DMS153 (cell line): ENCODE measurements at regions not wholly inside any gene's neighbourhood (a gene's known extent, or its start where the extent isn't known, plus 50 kb on each side); places are given as distances from the start of the nearest gene placed in this dataset.
"Not testable (repeated sequence)": the region's sequence is repeated elsewhere in the genome, so short reads cannot be mapped to it uniquely, and the experiment has no call there.

Experiments
- DNase-seq: peaks from one replicate; lab custom pipeline; 2025; lab: John Stamatoyannopoulos, UW

- not testable (repeated sequence) for DNase-seq
Observed at GRCh38 chr10:6921026-6921425, 340.9 kb upstream of the PRKCQ start.

DNA sequence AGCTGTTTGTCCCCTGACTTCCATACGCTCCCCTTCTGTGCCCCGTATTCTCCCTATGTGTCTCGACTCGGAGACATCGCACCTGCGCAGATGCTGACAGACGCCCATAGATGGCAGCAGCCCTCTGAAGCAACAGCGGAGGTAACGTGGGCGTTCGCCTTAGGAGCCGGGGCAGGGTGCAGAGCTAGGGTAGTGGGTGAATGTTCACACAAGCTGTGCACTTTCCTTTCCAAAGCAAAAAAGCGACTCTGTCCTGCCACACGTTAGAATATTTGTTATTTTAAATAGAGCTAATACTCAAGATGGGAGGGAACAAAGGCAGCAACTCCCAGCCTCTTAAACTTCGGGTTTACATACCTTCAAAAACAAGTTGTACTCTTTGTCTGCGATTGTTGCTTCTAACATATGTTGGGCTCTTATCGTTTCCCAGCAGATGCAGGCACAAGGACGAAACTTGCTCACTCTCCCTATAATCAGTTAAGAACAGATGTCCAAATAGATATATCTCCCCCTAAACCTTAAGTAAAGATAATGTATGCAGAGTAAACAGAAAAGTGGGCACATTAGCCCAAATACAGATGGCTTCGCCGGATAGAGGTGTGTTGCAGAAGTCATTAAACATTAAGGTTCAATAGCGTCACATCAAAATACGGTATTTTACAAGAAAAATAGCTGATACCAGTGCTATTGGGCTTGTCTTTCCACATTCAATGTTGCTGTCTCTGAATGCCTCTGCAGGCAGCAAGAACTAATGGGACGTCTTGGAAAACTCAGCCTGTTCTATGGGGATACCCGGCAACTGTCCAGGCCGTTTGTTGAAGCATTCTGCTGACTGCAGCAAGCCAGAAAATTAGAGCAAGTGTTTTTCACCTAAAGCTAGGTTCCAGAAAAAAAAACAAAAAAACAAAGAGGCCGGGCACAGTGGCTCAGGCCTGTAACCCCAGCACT is 340.3 kb upstream of the PRKCQ start:
- no peak for DNase-seq

- DNase-seq = no peak
Observed at GRCh38 chr10:6919077-6919476, 339.0 kb upstream of the PRKCQ start.

DNA sequence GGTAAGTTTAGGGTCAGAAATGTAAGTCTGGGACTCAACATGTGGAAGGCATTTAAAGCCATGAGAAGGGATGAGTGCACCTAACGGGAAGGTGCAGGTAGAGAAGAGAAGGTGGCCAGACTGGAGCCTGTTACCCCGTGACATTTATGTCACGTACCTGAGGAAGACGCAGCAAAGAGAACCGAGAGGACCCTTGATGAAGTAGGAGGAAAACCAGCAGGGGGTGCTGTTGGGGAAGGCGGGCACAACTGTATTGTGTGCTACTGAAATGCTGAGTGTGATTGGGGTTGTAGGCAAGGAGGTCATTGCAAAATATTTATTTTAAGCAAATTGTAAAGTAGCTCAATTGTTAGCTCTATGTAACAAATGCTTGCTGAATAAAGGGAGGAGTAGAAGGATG is 338.2 kb upstream of the PRKCQ start:
- no peak for DNase-seq

DNA sequence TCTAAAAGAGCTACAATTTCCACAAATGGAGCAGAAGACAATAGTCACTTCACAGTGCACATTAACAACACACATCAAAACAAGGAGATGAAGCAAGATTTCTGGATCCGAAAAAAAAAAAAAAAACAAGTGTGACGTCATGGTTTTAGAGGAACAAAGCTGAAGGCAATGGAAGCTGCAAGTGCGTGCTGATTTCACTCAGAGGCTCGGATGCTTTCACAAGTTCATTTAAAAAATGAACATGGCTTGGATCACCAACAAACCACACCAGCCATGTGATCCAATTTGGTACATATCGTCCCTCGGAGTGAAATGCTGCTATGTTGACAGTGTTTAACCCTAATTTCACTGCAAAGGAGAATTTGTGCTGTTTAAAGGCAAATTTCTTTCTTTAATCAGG is 337.0 kb upstream of the PRKCQ start:
- DNase-seq = no peak

GRCh38 chr10:6916601-6917000 is 336.5 kb upstream of the PRKCQ start:
- no peak for DNase-seq

- DNase-seq = no peak
Observed at GRCh38 chr10:6915307-6915706, 335.2 kb upstream of the PRKCQ start.

DNA sequence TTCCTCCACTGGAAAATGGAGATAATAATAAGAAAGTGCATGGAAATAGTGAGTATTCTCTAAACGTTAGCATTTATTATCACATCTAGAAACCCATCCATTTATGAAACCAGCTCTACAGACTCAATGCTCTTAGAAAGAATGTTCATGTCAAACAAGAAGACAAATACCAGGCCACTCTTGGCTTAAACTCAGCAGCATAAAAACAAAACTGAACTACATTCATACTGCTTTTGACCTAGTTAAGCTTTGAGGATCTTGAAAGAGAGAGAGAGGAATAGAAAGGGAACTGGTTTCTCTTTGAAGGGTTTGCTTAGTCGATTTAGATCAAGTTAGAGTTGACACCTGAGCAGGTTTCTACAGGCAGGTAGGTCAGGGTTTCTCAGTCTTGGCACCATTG is 332.9 kb upstream of the PRKCQ start:
- no peak for DNase-seq

GRCh38 chr10:6912424-6912823 is 332.3 kb upstream of the PRKCQ start:
- no peak for DNase-seq

- DNase-seq = no peak
Observed at GRCh38 chr10:6912021-6912420, 331.9 kb upstream of the PRKCQ start.

GRCh38 chr10:6909905-6910560 is 330.0 kb upstream of the PRKCQ start:
- DNase-seq = no peak

GRCh38 chr10:6907877-6908530 is 327.9 kb upstream of the PRKCQ start:
- no peak for DNase-seq

DNA sequence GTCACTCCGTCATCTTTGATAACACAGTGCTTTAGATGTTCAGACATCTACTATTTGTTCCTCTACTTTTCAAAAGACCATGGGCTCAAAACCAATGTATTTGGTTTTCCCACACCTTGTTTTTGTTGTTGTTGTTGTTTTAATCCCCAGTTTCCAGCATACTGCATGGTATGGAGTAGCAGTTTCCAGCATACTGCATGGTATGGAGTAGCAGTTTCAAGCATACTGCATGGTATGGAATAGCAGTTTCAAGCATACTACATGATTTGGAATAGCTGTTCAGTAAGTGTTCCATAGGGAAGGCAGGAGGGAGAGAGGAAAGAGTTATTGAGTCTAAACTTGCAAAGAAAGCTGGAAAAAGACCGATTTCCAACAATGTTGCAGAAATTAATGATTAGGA is 314.3 kb upstream of the PRKCQ start:
- DNase-seq = no peak

DNA sequence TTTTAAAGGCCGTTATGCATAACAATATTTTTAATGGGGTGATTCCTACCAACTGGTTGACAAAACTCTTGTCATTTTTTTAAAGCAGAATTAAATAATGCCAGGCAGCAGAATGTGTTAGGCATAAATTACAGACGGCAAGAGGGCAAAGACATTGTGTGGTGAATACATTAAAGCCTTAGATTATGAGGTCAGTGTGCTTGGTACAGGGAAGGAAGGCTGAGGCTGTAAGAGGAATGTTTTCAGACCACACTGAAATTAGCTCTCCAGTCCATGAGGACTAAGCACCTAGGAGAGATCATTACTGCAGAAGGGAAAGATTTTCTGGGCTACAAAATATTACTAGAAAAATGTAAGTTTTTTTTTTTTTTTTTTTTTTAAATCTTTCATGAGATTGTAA is 312.8 kb upstream of the PRKCQ start:
- no peak for DNase-seq

- DNase-seq = no peak
Observed at GRCh38 chr10:6891924-6892323, 311.8 kb upstream of the PRKCQ start.

DNA sequence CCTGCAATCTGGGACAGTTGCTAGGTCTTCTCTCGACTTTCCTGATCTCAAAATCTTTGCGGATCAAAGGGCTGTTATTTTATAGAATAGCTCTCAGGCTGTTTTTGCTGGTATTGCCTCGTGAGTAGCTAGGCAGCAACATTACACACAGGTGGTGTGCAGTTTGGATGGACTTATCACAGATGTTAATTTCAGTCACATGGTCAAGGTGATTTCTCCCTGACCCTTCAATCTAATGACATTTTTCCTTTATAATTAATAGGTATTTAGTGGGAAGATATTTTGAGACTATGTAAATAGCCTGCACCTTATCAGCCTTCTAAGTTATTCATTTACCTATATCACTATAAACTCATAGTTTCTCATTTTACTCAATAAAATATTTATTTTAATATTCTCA is 309.6 kb upstream of the PRKCQ start:
- DNase-seq = no peak

DNA sequence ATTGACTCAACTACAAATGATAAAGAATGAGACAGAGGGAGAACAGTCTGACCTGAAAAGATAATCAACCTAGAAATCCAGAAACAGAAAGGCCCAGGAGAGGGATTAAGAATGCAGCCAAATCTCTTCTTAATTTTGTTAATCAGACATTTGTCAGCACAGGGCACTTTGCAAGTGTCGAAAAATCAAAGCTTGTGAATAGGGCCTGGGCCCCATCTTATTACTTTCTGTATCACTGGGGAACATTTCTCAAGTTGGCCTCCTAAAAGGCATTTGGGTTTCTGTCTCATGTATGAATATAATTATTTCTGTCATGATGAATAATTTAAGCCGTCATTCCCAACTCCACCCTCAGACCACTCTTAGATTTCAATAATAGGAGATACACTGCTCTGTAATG is 308.4 kb upstream of the PRKCQ start:
- DNase-seq = no peak

GRCh38 chr10:6885284-6885683 is 305.2 kb upstream of the PRKCQ start:
- DNase-seq = no peak

DNA sequence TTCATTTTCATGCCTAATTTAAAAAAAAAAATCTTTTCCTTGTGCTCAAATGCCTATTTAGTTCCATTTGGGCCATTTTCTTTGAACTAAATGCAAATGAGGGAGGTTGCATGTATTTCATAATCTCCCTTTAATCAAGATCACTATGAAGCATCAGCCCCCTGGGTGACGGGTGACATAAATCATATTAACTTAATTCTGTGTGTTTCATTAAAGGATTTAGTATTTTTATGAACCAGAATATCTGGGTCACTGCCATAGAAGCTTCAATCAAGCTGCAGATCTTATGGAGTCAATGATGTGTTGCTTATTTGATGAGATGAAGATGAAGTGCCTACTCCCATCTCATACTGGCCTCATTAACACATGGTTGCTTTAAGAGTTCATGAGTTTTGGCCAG is 301.9 kb upstream of the PRKCQ start:
- no peak for DNase-seq

DNA sequence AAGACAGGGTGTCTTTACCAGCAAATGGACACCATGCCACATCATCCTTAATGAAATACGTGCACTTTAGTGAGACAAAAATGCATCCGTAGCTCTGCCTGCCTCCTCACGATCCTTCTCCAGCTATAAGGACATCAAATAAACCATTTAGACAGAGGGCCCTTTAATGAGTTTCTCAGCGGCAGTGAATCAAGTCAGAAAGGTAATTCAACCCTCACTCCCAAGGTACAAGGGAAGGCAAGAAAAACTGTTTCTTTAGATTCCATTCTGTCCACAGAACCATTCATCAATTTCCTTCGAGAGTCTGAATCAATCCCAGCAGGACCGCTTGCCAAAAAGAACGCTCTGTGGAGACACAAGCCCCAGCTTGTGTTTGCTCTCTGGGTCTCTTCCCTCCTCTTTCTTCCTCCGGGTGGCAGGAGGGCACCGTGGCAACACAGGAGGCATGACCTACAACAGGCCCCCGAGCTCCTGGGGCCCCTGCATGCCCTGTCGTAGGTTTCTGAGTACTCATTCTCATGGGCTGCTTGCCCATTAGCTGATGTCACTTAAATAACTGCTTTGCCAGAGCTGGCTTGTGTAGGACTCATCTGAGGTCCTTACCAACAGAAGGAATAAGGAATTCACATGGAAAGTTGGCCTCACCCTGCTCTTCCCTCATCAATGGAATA is 297.8 kb upstream of the PRKCQ start:
- no peak for DNase-seq

- no peak for DNase-seq
Observed at GRCh38 chr10:6877336-6877721, 297.3 kb upstream of the PRKCQ start.

DNA sequence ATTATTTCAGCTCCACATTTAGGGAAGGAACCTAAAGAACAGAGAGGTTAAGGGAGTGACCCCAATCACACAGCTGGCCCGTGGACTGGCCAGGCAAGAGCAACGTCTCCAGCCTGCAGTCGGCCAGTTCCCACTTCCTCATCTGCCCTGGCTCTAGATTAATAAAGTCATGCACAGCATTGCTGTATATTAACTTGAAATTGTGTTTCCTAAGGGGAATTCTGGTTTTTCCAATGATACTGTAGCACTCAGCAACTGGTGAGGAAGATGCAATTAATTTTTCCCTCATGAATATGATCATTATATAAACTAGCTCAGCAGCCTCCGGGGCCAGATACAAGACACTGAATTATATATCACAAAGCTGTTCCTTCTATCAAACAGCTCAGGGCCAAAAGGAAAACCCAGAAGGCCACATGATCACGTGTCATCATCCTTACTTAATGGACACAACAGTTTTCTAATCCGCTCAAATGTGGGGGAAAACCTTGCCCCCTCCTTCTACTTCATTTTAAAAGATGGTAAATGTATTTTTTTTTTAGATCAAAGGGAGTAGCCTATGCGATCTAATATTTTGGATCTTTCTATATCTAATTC is 295.3 kb upstream of the PRKCQ start:
- no peak for DNase-seq
